ENCODE measurements at regions not wholly inside any gene's neighbourhood (a gene's known extent, or its start where the extent isn't known, plus 50 kb on each side); places are given as distances from the start of the nearest gene placed in this dataset.

DNA sequence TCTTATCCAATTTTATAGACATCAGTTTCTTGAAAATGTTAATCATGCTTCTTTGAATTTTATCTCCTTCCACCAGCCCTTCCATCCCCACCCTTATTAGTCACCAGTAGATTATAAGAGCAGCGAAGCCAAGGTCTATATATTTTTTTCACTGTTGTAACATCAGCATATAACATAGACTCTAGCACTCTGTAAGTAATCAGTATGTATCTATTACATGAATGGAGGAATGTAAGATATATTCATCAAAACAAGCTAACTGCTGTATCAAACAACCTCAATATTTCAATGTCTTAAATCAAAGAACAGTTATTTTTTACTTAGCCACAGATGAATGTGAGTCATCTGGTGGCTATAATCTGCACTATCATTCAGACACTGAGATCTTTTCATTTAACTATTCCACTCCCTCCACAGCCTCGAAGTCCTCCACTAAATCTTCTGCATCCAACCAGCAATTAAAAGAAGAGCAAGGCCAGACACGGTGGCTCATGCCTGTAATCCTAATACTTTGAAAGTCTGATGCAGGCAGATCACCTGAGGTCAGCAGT, 178.9 kb downstream of the CENPC start:
- DNase-seq = no peak
- Mint-ChIP-seq H3K27me3 (no peaks in the 10 kb centered on the region), H3K4me3 (no peak overlapping the region), H3K36me3 (ENCODE audit: low read depth) (no peaks in the 10 kb centered on the region), H3K4me1 (no peaks in the 10 kb centered on the region), H3K27ac (no peak overlapping the region), H3K9me3 (peaks cover 2% of the 10 kb centered on the region)
- ChIA-PET CTCF (no interaction called here), POLR2A (no interaction called here)

DNA sequence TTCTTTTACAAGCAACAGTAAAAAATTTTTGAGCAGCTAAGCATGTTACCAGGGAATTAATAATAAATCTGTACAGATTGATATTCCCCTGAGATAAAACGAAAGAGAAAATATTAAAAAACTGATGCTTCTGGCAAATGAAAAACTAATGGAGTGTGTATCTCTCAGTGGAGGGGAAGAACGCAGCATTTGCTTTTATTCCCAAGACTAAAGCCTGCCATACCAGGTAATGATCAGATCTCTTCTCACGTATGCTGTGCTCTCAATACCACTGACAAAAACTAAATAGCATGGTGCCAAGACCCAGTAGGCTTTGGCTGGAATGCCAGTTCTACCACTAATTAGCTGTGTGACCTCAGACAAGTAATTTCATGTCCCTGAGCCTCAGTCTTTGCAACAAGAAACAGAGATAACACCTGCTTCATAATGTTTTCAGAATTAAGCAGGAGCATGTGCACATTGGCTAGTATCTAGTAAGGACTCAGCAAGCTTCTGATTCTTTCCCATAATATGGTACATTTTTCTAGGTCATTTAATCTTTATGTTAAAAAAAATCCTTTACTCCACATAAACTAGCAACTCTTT, 179.6 kb downstream of the CENPC start:
- no peaks in the 10 kb centered on the region for H3K4me1 Mint-ChIP-seq
- no peaks in the 10 kb centered on the region for H3K27me3 Mint-ChIP-seq
- CTCF ChIA-PET = no interaction called here

DNA sequence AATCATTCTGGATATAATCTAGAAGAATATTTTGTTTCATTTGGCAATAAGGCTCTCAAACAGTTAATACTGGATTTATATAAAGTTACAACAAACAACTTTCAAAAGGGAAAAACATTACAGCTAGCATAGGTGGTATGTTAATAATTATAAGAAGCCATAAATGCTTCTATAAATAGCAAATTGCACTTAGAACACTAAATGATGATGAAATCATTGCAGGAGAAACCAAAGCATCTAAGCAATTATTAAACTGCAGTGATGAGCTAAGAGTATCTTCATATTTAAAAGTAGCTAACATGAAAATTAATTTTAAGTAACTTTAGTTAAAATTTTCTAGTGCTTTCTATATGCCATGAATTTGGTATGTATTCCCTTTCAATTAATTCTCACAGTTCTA, 189.5 kb downstream of the CENPC start:
- CTCF ChIA-PET = no interaction called here
- H3K9me3 Mint-ChIP-seq = peaks cover 1% of the 10 kb centered on the region

More for the DNA sequence above, 179.6 kb downstream of the CENPC start:
- Mint-ChIP-seq H3K9me3 (peaks cover 5% of the 10 kb centered on the region), H3K27ac (no peak overlapping the region), H3K4me3 (no peak overlapping the region), H3K36me3 (ENCODE audit: low read depth) (no peaks in the 10 kb centered on the region)
- DNase-seq = no peak
- POLR2A ChIA-PET = no interaction called here

DNA sequence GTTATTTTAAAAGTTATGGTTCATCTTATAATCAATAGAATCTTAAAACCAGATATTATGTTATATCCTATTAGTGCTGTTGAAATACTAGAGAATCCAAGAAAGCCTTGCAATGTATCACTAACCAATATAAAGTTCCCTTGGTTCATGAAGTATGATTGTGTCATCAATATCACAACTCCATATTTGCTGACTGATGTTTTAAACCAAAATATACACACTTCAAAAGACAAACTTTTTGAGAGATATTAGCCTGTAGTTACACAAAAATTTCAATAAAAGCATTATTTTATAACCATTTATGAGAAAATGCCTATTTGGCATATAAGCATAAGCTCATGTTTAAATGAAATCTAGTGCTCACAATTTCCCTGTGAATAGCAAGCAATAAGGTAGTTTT, 198.6 kb downstream of the CENPC start:
- Mint-ChIP-seq H3K4me1 (no peaks in the 10 kb centered on the region), H3K9me3 (no peaks in the 10 kb centered on the region), H3K27ac (no peak overlapping the region), H3K36me3 (ENCODE audit: low read depth) (no peaks in the 10 kb centered on the region), H3K27me3 (peaks cover 3% of the 10 kb centered on the region), H3K4me3 (no peak overlapping the region)
- ChIA-PET POLR2A (no interaction called here), CTCF (no interaction called here)
- no peak for DNase-seq

More for the DNA sequence above, 189.5 kb downstream of the CENPC start:
- H3K27ac Mint-ChIP-seq = no peak overlapping the region
- no peak overlapping the region for H3K4me3 Mint-ChIP-seq
- no peaks in the 10 kb centered on the region for H3K4me1 Mint-ChIP-seq
- no peaks in the 10 kb centered on the region for H3K27me3 Mint-ChIP-seq
- POLR2A ChIA-PET = no interaction called here
- no peak for DNase-seq
- H3K36me3 Mint-ChIP-seq (ENCODE audit: low read depth) = no peaks in the 10 kb centered on the region

DNA sequence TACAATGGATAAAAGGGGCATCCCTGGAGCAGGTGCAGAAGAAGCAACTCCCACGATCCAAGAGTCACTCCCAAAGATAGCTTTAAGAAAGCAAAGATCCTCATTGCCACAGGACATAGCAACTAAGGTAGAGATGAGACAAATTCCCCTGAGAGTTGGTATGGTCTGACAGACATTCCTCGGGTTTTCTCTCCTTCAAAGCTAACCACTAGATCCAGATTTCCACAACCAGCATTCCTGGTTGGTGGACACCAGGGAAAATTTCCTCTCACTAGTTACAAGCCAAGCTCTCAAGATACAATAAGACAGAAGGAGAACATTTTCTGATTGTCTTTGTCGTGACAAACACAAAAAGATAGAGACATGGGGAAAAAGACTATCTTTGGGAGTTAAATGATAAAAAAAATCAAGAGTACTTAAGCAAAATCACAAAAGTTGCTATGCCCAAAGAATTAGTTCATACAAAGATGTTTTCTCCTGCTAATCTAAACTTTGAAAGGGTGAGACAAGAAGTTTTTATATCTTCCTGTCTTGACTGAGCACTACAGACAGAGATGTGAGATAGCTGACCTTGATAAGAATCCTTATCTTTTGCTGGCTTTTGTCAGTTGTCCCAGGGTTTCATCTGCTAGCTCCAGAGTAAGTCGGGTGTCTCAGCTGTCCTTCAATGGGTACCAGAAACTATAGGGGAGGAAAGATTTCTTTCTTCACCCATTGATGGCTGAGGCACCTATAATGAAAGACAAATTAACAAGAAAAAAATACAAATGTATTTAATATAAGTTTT, 200.5 kb downstream of the CENPC start:
- no peaks in the 10 kb centered on the region for H3K4me1 Mint-ChIP-seq
- DNase-seq = no peak
- POLR2A ChIA-PET = no interaction called here
- CTCF ChIA-PET = no interaction called here
- no peaks in the 10 kb centered on the region for H3K9me3 Mint-ChIP-seq
- H3K27me3 Mint-ChIP-seq = peaks cover 7% of the 10 kb centered on the region
- H3K4me3 Mint-ChIP-seq = no peak overlapping the region
- H3K27ac Mint-ChIP-seq = no peak overlapping the region
- no peaks in the 10 kb centered on the region for H3K36me3 Mint-ChIP-seq (ENCODE audit: low read depth)

DNA sequence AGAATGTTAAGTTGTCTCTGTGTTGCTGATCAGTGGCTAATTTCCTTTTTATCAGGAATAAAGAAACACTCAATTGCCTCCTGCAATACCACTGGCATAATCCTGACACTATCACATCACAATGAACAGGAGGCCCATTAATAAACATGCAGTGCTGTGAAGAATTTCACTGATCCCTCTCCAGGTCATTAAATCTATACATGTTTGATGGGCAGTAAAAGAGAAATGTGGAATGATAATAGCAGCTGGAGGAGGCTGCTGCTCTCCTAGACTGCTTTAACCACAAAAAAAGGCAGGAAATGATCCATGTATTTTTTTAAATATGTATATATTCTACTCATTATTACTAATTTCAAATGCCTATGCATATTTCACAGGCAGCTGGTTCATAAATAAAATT, 202.1 kb downstream of the CENPC start:
- Mint-ChIP-seq H3K9me3 (no peaks in the 10 kb centered on the region), H3K27me3 (peaks cover 12% of the 10 kb centered on the region), H3K27ac (no peak overlapping the region), H3K4me3 (no peak overlapping the region), H3K36me3 (ENCODE audit: low read depth) (no peaks in the 10 kb centered on the region), H3K4me1 (no peaks in the 10 kb centered on the region)
- DNase-seq = no peak
- ChIA-PET CTCF (no interaction called here), POLR2A (no interaction called here)

DNA sequence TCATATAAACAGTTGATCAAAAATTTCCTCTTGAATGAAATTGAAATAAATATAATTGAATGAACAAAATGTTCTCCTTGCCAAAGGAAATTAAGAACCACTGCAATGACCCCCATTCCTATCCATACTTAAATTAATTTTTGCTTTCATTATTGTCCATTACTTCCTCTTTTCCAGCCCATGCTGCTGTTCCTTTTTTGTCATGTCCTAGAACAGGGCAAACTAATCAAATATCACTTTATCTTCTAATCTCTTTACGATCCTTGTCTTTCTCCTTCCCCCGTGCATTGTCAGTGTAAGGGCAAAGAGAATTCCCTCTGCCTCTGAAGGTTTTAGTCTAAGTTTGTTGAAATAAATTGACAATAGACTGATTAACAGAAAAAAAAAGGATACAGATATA, 203.0 kb downstream of the CENPC start:
- H3K36me3 Mint-ChIP-seq (ENCODE audit: low read depth) = no peaks in the 10 kb centered on the region
- H3K27ac Mint-ChIP-seq = no peak overlapping the region
- POLR2A ChIA-PET = no interaction called here
- CTCF ChIA-PET = no interaction called here
- no peak for DNase-seq
- peaks cover 12% of the 10 kb centered on the region for H3K27me3 Mint-ChIP-seq
- no peaks in the 10 kb centered on the region for H3K9me3 Mint-ChIP-seq
- no peak overlapping the region for H3K4me3 Mint-ChIP-seq
- H3K4me1 Mint-ChIP-seq = no peaks in the 10 kb centered on the region

DNA sequence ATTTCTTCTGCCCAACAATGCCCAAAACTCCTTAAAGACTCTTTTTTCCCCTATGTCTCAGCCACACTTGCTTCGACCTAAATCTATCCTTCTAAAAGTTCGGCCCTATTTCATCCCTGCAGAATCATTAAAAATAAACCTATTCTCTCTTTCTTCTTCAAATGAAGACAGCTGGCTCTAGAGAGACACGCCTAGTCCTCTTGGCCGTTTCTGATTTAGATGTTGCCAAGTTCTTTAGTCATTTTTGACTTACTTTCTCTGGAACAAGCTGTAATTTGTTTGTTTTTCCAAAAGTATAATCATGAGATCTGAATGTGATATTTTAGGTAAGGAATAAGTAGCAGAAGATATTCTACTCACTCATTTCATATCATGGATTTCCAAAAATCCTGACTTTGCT, 211.6 kb downstream of the CENPC start:
- ChIA-PET POLR2A (no interaction called here), CTCF (no interaction called here)
- Mint-ChIP-seq H3K4me3 (no peak overlapping the region), H3K4me1 (no peaks in the 10 kb centered on the region), H3K36me3 (ENCODE audit: low read depth) (no peaks in the 10 kb centered on the region), H3K9me3 (no peaks in the 10 kb centered on the region), H3K27ac (no peak overlapping the region), H3K27me3 (peaks cover 11% of the 10 kb centered on the region)
- DNase-seq = no peak

DNA sequence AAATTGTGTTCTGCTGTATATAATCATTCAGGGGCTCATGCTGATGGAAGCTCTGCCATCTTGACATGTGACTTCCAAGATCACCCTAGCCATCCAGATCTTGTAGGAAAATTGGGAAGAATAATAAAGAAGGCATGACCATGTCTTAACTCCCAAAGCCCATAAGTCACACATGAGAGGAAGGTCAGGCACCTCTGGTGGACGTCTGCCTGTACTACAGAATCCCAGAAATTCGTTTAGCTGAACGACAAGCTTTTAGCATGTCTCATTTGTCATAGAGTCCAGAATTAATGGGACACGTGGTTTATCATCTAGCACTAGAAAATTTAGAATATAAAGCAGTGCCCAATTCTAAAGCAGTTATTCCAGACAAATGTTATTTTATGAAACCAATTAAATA, 212.7 kb downstream of the CENPC start:
- DNase-seq = no peak
- CTCF ChIA-PET = no interaction called here
- POLR2A ChIA-PET = no interaction called here
- Mint-ChIP-seq H3K36me3 (ENCODE audit: low read depth) (no peaks in the 10 kb centered on the region), H3K4me1 (no peaks in the 10 kb centered on the region), H3K27me3 (peaks cover 16% of the 10 kb centered on the region), H3K27ac (no peak overlapping the region), H3K9me3 (no peaks in the 10 kb centered on the region), H3K4me3 (no peak overlapping the region)

DNA sequence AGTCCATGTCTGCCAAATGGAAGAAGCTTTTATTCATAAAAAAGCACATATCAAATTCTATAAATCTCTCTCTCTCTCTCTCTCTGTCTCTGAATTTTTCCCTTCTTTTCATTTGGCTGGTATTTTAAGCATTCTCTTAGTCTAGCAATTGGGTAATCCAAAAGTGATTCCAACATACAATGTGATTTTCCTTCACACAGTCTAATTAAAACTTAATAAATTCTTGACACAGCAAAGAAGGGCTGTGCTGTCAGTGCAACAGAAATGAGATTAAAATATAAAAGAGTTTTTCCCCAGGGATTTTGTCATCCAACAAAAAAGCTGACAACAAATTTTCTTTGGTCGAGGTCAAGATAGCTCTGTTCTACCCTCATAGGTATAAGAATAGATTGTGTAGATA, 216.9 kb downstream of the CENPC start:
- ChIA-PET CTCF (interaction anchor here (0.5 kb wide), 1 partner anchor 64 kb away, joined by 3 read pairs; no protein-coding TSS in a partner anchor), POLR2A (no interaction called here)
- Mint-ChIP-seq H3K4me3 (no peak overlapping the region), H3K9me3 (no peaks in the 10 kb centered on the region), H3K36me3 (ENCODE audit: low read depth) (no peaks in the 10 kb centered on the region), H3K4me1 (no peaks in the 10 kb centered on the region), H3K27ac (no peak overlapping the region), H3K27me3 (peaks cover 12% of the 10 kb centered on the region)
- DNase-seq = no peak

DNA sequence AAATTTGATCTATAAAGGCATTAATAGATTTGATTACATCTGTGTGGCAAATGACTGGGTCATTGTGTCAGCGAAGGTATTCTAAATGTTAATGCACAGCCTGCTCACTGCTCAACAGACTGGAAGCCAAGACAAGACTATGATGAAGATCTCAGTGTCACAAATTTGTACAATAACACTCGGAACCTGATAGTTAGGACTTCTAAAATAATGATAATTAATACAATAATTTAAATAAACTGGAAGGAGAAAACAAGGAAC, 217.4 kb downstream of the CENPC start:
- no peak overlapping the region for H3K27ac Mint-ChIP-seq
- no peaks in the 10 kb centered on the region for H3K36me3 Mint-ChIP-seq (ENCODE audit: low read depth)
- DNase-seq = no peak
- no peak overlapping the region for H3K4me3 Mint-ChIP-seq
- H3K4me1 Mint-ChIP-seq = no peaks in the 10 kb centered on the region
- H3K27me3 Mint-ChIP-seq = peaks cover 12% of the 10 kb centered on the region
- ChIA-PET CTCF (interaction anchor here (0.5 to 0.6 kb wide), 2 partner anchors 37 to 65 kb away, joined by 3 read pairs; no protein-coding TSS in a partner anchor), POLR2A (no interaction called here)
- H3K9me3 Mint-ChIP-seq = no peaks in the 10 kb centered on the region

DNA sequence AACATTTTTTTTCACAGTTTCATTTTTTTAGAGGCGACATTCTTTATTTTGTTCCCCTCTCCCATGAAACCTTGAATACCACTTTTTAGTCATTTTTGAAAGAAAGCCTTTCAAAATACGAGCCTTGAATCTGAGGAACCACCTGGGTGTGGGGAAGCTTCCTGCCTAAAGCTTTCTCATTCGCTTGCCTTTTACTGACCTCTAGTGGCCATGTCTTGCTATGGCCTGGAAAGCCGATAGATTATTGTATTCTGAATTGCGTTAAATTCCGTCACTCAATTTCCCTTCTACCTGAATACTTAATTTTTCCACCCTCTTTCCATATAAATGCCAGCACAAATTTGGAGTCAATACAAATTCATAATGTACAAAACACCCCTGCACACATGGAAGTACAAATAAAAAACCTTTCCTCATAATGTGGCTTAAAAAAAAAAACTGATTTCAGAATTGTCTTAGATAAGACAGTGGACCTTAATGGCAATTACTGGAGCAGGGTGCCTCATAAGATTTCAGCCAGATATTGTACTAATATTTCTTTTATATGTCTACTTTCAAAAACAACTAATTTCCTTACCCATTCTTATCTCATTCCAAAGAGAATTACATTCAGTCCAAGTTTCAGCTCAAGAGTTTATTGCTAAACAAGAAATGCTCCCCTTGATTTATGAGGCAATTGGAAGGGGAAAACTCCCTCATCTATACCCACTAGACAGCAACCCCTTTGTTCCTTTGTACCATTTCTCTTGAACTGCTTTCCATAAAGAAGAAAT, 217.9 kb downstream of the CENPC start:
- peak; percentile 70 for DNase-seq
- ChIA-PET CTCF (interaction anchor here (0.6 kb wide), 1 partner anchor 36 kb away, joined by 3 read pairs; no protein-coding TSS in a partner anchor), POLR2A (no interaction called here)

DNA sequence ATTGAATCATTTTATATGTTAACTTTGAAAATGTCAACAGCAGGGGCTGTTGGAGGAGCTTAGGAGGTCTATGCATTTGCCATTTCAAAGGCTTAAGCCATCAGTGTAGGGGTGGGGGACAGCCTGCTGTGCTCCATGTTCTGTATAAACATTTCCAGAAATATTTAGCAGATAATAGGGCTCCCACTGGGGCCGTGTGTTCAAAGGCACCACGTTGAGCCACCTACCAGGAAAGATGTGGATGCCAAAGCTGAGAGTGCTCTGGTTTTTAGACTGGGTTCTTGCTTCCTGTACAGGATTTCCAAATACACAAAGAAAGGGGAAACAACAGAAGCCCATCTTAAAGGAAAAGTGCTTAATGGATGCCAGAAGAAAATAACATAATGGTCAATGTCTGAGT, 219.5 kb downstream of the CENPC start:
- Mint-ChIP-seq H3K27ac (no peak overlapping the region), H3K4me3 (no peak overlapping the region), H3K36me3 (ENCODE audit: low read depth) (no peaks in the 10 kb centered on the region), H3K4me1 (no peaks in the 10 kb centered on the region), H3K27me3 (peaks cover 12% of the 10 kb centered on the region), H3K9me3 (no peaks in the 10 kb centered on the region)
- DNase-seq = no peak
- CTCF ChIA-PET = no interaction called here
- POLR2A ChIA-PET = no interaction called here

More for the DNA sequence above, 217.9 kb downstream of the CENPC start:
- Mint-ChIP-seq H3K4me3 (no peak overlapping the region), H3K27ac (no peak overlapping the region), H3K27me3 (peaks cover 12% of the 10 kb centered on the region), H3K9me3 (no peaks in the 10 kb centered on the region), H3K4me1 (no peaks in the 10 kb centered on the region), H3K36me3 (ENCODE audit: low read depth) (no peaks in the 10 kb centered on the region)

All from activated CD4-positive, alpha-beta T cell treated with anti-CD3 and anti-CD28 coated beads, Interleukin-2, amount 10 ng/mL, durations not matched to agents 7 days and 5 days (primary cell).